Activated CD4-positive, CD25-positive, alpha-beta regulatory T cell (primary cell): ENCODE measurements at regions not wholly inside any gene's neighbourhood (a gene's known extent, or its start where the extent isn't known, plus 50 kb on each side); places are given as distances from the start of the nearest gene placed in this dataset.

Source experiments
- DNase-seq, 4 experiments: peaks; one replicate each; lab custom pipeline; 2025; lab: John Stamatoyannopoulos, UW

- no peak for DNase-seq
Measured at GRCh38 chr18:24627644-24628315, 167.3 kb downstream of the HRH4 start.

GRCh38 chr18:24628326-24628725 is 167.9 kb downstream of the HRH4 start:
- DNase-seq, result no peak

- DNase-seq, result no peak
Measured at GRCh38 chr18:24629921-24630320, 169.5 kb downstream of the HRH4 start.

GRCh38 chr18:24630346-24630880 is 170.0 kb downstream of the HRH4 start:
- no peak for DNase-seq

GRCh38 chr18:24631243-24632025 is 171.0 kb downstream of the HRH4 start:
- DNase-seq, result no peak

GRCh38 chr18:24632158-24632988 is 171.9 kb downstream of the HRH4 start:
- no peak for DNase-seq

GRCh38 chr18:24633121-24633520 is 172.7 kb downstream of the HRH4 start:
- DNase-seq, result no peak

- no peak for DNase-seq
Measured at GRCh38 chr18:24649571-24649970, 189.1 kb downstream of the HRH4 start.

GRCh38 chr18:24651434-24651833 is 191.0 kb downstream of the HRH4 start:
- DNase-seq, result no peak

- DNase-seq, result no peak
Measured at GRCh38 chr18:24656050-24656449, 195.6 kb downstream of the HRH4 start.

GRCh38 chr18:24656551-24657443 is 196.4 kb downstream of the HRH4 start:
- DNase-seq, result no peak

- no peak for DNase-seq
Measured at GRCh38 chr18:24657444-24657842, 197.0 kb downstream of the HRH4 start.

- no peak for DNase-seq
Measured at GRCh38 chr18:24658302-24658701, 197.9 kb downstream of the HRH4 start.

- DNase-seq, result peak in 1 of 4 experiments; percentile 0
Measured at GRCh38 chr18:24659827-24660720, 199.6 kb downstream of the HRH4 start.

- no peak for DNase-seq
Measured at GRCh38 chr18:24660956-24661355, 200.5 kb downstream of the HRH4 start.

GRCh38 chr18:24662412-24662821 is 202.0 kb downstream of the HRH4 start:
- no peak for DNase-seq

GRCh38 chr18:24663026-24663425 is 202.6 kb downstream of the HRH4 start:
- no peak for DNase-seq

GRCh38 chr18:24669015-24669414 is 208.6 kb downstream of the HRH4 start:
- no peak for DNase-seq

GRCh38 chr18:24669502-24669901 is 209.1 kb downstream of the HRH4 start:
- DNase-seq, result no peak
